CD4-positive, alpha-beta T cell treated with Interleukin-1 beta for 1 hour (primary cell): ENCODE measurements at regions not wholly inside any gene's neighbourhood (a gene's known extent, or its start where the extent isn't known, plus 50 kb on each side); places are given as distances from the start of the nearest gene placed in this dataset.
A peak's percentile ranks its signal among the peaks of the same experiment; 100 is the strongest.
"Not testable (repeated sequence)": the region's sequence is repeated elsewhere in the genome, so short reads cannot be mapped to it uniquely, and the experiment has no call there.

ENCODE experiments used
- DNase-seq, 2 donors: peaks; one replicate each; pipeline ENCODE4 v3.0.0-alpha.2; 2020 to 2022

DNA sequence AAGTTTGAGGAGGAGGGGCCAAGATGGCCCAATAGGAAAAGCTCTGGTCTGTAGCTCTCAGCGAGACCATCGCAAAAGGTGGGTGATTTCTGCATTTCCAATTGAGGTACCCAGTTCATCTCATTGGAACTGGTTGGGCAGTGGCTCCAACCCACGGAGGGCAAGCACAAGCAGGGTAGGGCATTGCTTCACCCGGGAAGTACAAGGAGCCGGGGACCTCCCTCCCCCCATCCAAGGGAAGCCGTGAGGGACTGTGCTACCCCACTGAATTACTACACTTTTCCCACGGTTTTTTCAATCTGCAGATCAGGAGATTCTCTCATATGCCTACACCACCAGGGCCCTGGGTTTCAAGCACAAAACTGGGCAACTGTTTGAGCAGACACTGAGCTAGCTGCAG, 58.0 kb upstream of the EFCAB3 start:
- DNase-seq = no peak

DNA sequence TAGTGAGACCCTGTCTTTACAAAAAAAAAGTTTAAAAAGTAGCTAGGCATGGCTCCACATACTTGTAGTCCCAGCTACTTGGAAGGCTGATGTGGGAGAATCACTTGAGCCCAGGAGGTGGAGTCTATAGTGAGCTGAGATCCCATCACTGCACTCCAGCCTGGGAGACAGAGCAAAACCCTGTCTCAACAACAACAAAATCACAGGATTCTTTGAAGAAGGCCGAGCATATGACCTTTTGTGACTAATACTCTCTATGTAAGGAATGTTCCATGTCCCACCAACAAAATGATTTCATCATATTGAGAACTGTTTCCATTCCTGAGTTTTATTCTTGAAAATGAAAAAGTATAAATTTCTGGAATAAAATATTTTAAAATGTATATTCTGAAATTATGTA, 58.9 kb upstream of the EFCAB3 start:
- no peak for DNase-seq

DNA sequence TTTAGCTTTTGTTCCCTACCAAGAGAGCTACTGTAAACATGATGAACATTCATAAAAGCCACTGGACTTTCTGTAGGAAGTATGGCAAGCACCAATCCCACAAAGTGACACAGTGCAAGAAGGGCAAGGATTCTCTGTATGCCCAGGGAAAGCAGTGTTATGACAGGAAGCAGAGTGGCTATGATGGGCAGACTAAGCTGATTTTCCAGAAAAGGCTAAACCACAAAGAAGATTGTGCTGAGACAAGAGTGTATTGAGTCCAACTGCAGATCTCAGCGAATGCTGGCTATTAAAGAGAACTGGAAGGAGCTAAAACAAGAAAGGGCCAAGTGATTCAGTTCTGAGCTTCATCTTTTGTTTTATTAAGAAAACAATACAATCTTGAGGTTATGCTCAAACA, 60.5 kb upstream of the EFCAB3 start:
- DNase-seq = no peak

- no peak for DNase-seq
Observed at GRCh38 chr17:62309396-62309795, 71.0 kb upstream of the EFCAB3 start.

DNA sequence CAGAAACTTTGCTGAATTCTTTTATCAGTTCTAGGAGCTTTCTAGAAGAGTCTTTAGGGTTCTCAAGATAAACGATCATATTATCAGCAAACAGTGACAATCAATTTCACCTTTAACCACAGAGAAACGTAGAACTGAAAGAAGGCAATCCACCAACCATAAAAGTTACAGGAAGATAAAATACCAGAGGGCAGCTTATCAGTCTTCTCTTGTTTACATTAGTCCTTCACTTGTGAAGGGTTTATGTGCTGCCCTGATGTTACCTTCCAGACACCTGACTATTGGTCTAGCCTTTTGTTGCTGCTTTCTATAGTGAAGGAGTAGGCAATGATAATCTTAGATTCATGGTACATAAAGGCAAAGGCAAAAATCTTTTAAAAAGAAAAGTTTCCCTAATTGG, 73.2 kb upstream of the EFCAB3 start:
- DNase-seq = no peak

DNA sequence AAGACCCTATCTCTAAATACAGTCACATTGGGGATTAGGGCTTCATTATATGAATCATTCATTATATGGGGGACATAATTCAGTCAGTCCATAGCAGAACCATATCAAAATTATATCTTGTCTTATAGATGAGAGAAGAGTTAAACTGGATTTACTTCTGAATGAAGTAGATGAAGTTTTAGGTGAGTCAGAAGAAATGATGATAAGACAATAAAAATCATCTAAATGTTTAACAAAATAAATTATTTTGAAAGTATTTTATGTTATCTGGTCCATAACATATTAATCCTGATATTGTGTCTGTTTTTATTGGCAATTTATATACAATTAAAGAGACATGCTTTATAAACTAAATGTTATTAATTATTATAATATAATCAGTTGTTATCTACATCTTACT, 76.9 kb upstream of the EFCAB3 start:
- no peak for DNase-seq

- DNase-seq = no peak
Observed at GRCh38 chr17:62300697-62301096, 79.7 kb upstream of the EFCAB3 start.

DNA sequence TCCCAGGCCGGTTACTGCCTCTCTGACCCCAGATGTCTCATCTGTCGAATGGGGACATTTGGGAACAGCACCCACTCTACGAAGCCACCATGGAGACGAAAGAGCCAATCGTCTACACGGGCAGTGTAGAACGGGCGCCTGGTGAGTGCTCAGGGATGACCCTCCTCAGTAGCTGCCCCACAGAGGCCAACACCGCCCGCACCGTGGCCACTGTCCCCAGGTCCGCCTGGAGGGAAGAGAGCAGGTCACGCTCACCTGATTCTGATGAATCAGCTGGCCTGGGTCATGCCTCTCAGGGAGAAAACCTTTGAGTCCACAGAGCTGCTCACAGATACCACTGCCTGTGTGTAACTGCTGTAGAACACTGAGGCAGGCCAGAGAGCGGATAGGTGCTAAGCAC, 105.1 kb upstream of the EFCAB3 start:
- not testable (repeated sequence) for DNase-seq

- DNase-seq = not testable (repeated sequence)
Observed at GRCh38 chr17:62268361-62268760, 112.0 kb upstream of the EFCAB3 start.

DNA sequence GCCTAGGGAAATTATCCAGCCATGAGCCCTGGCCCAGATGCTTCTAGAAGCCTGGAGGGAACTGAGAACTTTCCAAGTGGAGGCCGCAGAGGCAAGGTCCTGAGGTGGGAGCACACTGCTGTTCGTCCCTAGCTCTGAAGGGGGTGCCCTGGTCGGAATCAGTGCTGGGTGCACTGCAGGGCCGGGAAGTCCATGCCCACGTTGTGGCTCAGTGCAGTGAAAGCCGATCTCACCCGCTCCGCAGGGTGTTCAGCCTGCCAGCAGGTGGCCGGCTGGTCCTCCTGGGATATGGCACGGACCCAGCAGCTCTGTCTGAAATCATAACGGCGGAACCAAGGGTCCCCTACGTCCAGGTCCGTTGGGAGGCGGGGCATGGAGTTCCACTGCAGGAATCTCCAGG, 115.4 kb upstream of the EFCAB3 start:
- DNase-seq = not testable (repeated sequence)

- DNase-seq = not testable (repeated sequence)
Observed at GRCh38 chr17:62255791-62256190, 124.6 kb upstream of the EFCAB3 start.

DNA sequence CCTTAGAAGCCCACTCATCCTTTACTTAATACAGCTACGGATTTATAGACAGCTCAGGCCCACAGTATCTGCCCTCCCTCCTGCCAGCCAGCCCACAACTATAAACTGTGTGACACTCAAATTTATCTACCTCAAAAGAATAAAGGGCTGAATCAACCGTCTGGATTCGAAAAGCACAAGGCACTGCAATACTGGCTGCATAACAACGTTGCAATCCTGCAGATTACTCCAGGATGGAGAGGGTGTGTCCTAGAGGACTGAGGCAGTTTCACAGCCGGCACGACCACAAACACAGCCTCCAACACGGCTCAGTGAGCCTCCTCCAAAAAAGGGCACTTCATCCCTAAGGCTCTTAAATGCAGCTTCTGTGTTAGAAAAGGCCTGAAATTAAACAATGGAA, 138.3 kb upstream of the EFCAB3 start:
- not testable (repeated sequence) for DNase-seq

DNA sequence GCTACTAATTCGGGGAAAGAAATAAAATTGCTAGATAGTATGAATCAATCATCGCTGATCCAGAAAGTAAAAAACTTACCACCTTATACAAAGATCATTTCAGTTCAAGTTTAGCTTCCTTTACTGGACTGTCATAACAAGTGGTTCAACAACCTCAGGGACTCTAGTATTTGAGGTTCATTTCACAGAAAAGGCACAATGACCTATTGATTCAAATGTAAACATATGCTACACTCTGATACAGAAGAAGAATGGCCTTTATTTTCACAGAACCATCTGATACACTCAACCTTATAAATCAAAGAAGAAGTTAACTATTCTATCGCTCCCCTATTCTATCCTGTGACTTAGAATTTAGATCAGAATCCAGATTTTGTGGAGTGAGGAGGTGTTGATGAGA, 140.8 kb upstream of the EFCAB3 start:
- not testable (repeated sequence) for DNase-seq

DNA sequence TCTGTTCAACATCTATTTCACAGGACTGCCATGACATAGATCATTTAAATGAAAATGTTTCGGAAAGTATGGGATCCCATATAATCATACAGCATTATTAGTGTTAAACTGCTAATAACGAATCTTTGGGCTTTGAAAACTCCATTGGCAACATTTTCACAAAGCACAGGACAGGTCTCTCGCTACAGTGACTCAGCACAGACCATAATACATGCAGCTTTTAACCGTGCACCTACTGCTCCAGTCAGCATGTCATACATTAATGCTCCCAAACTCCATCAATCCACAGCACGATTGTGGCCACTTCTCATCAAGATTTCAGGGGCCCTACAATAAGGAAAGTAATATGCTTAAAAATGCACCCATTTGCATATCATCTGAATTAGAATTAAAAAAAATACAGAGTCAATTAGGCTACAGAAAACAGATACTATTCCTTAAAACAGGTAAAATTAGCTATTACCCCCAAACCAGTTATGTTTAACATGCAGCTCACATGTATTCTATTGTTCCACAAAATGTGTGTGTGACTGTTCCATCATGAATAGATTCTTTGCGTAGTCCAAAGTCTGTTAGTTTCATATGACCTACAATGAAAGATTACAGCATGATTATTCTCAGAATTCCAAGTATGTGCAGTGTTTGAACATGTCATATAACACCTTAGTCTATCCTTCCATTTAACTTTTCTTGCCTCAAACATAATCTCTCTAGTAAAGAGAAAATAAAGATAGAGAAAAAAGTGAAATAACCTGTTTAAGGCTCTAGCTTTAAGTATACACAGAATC, 141.6 kb upstream of the EFCAB3 start:
- not testable (repeated sequence) for DNase-seq

GRCh38 chr17:62233822-62234481, 146.4 kb upstream of the EFCAB3 start:
- not testable (repeated sequence) for DNase-seq

DNA sequence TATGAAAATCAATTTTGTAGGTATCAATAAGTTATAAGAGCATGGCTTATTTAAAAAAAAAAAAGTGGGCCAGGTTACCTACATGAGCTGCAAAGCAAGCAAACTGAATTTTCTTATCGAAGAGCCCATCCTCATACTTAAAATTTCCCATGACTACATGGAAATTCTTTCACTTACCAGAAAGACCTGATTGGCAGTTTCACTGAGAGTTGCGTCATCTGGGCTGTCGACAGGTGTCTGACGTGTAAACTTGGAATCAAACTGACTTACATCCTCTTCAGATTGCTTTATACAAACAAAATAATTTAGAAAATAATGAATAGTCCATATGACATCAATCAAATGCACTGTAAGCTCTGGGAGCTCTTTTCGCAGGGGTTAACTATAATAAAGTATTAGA, 149.1 kb upstream of the EFCAB3 start:
- DNase-seq = not testable (repeated sequence)

GRCh38 chr17:62226610-62227240, 153.6 kb upstream of the EFCAB3 start:
- DNase-seq = peak in 1 of 2 donors; percentile 2

- DNase-seq = not testable (repeated sequence)
Observed at GRCh38 chr17:62223585-62223984, 156.8 kb upstream of the EFCAB3 start.

GRCh38 chr17:62219221-62219899, 154.3 kb upstream of the MED13 start:
- DNase-seq = no peak

DNA sequence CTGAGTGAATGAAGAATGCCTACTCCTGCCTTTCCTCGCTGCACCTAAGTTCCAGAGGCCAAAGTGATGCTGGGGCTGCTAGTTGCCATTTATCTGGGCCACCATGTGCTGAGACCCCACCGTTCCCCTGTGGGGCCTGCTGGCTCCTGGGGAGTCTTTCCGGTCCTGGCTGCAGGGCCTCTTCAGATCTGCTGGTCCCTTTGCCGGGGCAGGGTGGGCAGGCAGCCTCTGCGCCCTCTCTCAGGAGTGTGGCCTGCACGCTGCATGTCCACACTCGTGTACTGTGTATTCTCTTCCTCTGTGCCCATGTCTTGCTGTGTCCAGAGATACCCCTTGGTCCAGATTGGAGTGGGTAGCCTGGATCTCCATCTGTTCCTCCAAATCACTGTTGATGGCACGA, 151.8 kb upstream of the MED13 start:
- no peak for DNase-seq

- DNase-seq = not testable (repeated sequence)
Observed at GRCh38 chr17:62215891-62216290, 150.8 kb upstream of the MED13 start.

GRCh38 chr17:62206550-62206949, 141.5 kb upstream of the MED13 start:
- DNase-seq = no peak

DNA sequence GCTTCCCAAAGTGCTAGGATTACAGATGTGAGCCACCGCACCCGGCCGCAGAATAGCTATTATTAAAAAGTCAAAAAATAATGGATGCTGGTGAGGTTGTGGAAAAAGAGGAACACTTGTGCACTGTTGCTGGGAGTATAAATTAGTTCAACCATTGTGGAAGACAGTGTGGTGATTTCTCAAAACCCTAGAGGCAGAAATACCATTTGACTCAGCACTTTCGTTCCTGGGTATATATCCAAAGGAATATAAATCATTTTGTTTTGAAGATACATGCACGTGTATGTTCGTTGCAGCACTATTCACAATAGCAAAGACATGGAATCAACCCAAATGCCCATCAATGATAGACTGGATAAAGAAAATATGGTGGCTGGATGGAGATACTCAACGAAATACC, 132.1 kb upstream of the MED13 start:
- not testable (repeated sequence) for DNase-seq
